Ishikawa (cell line): ENCODE measurements at regions not wholly inside any gene's neighbourhood (a gene's known extent, or its start where the extent isn't known, plus 50 kb on each side); places are given as distances from the start of the nearest gene placed in this dataset.

Experiments
- CEBPB ChIP-seq: IDR thresholded peaks from 2 replicates; pipeline ENCODE4 v1.6.1; 2012
- CREB1 ChIP-seq: IDR thresholded peaks from 2 replicates; pipeline ENCODE4 v1.6.1; 2012; ENCODE audit warnings: low read depth
- EGR1 ChIP-seq: IDR thresholded peaks from 2 replicates; pipeline ENCODE4 v1.6.1; 2012
- EP300 ChIP-seq: IDR thresholded peaks from 2 replicates; pipeline ENCODE4 v1.6.1; 2012; ENCODE audit warnings: borderline replicate concordance
- FOXM1 ChIP-seq: IDR thresholded peaks from 2 replicates; pipeline ENCODE4 v1.6.1; 2012; ENCODE audit warnings: low read depth, borderline replicate concordance
- MAX ChIP-seq: IDR thresholded peaks from 2 replicates; pipeline ENCODE4 v1.6.1; 2012
- NFIC ChIP-seq: IDR thresholded peaks from 2 replicates; pipeline ENCODE4 v1.6.1; 2012
- RAD21 ChIP-seq: IDR thresholded peaks from 2 replicates; pipeline ENCODE4 v1.6.1; 2012; ENCODE audit warnings: low read depth
- REST ChIP-seq: IDR thresholded peaks from 2 replicates; pipeline ENCODE4 v1.6.1; 2012; ENCODE audit warnings: low read depth, mild to moderate bottlenecking
- TAF1 ChIP-seq: IDR thresholded peaks from 2 replicates; pipeline ENCODE4 v1.6.1; 2012; ENCODE audit warnings: low read depth, mild to moderate bottlenecking
- TCF12 ChIP-seq: IDR thresholded peaks from 2 replicates; pipeline ENCODE4 v1.6.1; 2012; ENCODE audit warnings: low read depth
- TEAD4 ChIP-seq: IDR thresholded peaks from 2 replicates; pipeline ENCODE4 v1.6.1; 2012
- USF1 ChIP-seq: IDR thresholded peaks from 2 replicates; pipeline ENCODE4 v1.6.1; 2012
- YY1 ChIP-seq: IDR thresholded peaks from 2 replicates; pipeline ENCODE4 v1.6.1; 2012; ENCODE audit warnings: low read depth

- no peak for TF ChIP-seq YY1
- TF ChIP-seq TEAD4 = no peak
- no peak for TF ChIP-seq TAF1
- TF ChIP-seq MAX = no peak
- TF ChIP-seq REST = no peak
- TF ChIP-seq RAD21 = no peak
- no peak for TF ChIP-seq CEBPB
- no peak for TF ChIP-seq EP300
- TF ChIP-seq TCF12 = no peak
- no peak for TF ChIP-seq USF1
- TF ChIP-seq NFIC = no peak
- TF ChIP-seq CREB1 = no peak
- no peak for TF ChIP-seq FOXM1
- no peak for TF ChIP-seq EGR1
Measured at GRCh38 chr15:26234976-26235767, 372.0 kb upstream of the ATP10A start.
